ENCODE measurements at regions not wholly inside any gene's neighbourhood (a gene's known extent, or its start where the extent isn't known, plus 50 kb on each side); places are given as distances from the start of the nearest gene placed in this dataset.

GRCh38 chr4:28799696-28800095, 1920.5 kb upstream of the PCDH7 start:
- no peak for DNase-seq (ENCODE audit: low read depth)
- TF ChIP-seq CTCF (conservative IDR thresholded peaks at IDR 0.05; ENCODE audit: low read depth, low read length) = no peak
- H3K4me3 ChIP-seq (ENCODE audit: low read depth, low read length) = no peak overlapping the region

GRCh38 chr4:28811025-28811424, 1909.1 kb upstream of the PCDH7 start:
- no peak for TF ChIP-seq CTCF (conservative IDR thresholded peaks at IDR 0.05; ENCODE audit: low read depth, low read length)
- no peak for DNase-seq (ENCODE audit: low read depth)
- H3K4me3 ChIP-seq (ENCODE audit: low read depth, low read length) = no peak overlapping the region

GRCh38 chr4:28822163-28822562, 1898.0 kb upstream of the PCDH7 start:
- no peak overlapping the region for H3K4me3 ChIP-seq (ENCODE audit: low read depth, low read length)
- TF ChIP-seq CTCF (conservative IDR thresholded peaks at IDR 0.05; ENCODE audit: low read depth, low read length) = no peak
- no peak for DNase-seq (ENCODE audit: low read depth)

GRCh38 chr4:28827866-28828265, 1892.3 kb upstream of the PCDH7 start:
- no peak for DNase-seq (ENCODE audit: low read depth)
- no peak overlapping the region for H3K4me3 ChIP-seq (ENCODE audit: low read depth, low read length)
- no peak for TF ChIP-seq CTCF (conservative IDR thresholded peaks at IDR 0.05; ENCODE audit: low read depth, low read length)

GRCh38 chr4:28831867-28832266, 1888.3 kb upstream of the PCDH7 start:
- DNase-seq (ENCODE audit: low read depth) = no peak
- no peak overlapping the region for H3K4me3 ChIP-seq (ENCODE audit: low read depth, low read length)
- no peak for TF ChIP-seq CTCF (conservative IDR thresholded peaks at IDR 0.05; ENCODE audit: low read depth, low read length)

- no peak overlapping the region for H3K4me3 ChIP-seq (ENCODE audit: low read depth, low read length)
- TF ChIP-seq CTCF (conservative IDR thresholded peaks at IDR 0.05; ENCODE audit: low read depth, low read length) = no peak
- no peak for DNase-seq (ENCODE audit: low read depth)
Measured at GRCh38 chr4:28832444-28832843, 1887.7 kb upstream of the PCDH7 start.

GRCh38 chr4:28834120-28834519, 1886.0 kb upstream of the PCDH7 start:
- no peak for TF ChIP-seq CTCF (conservative IDR thresholded peaks at IDR 0.05; ENCODE audit: low read depth, low read length)
- DNase-seq (ENCODE audit: low read depth) = no peak
- H3K4me3 ChIP-seq (ENCODE audit: low read depth, low read length) = no peak overlapping the region
